ENCODE measurements at regions not wholly inside any gene's neighbourhood (a gene's known extent, or its start where the extent isn't known, plus 50 kb on each side); places are given as distances from the start of the nearest gene placed in this dataset.
"Not testable (repeated sequence)": the region's sequence is repeated elsewhere in the genome, so short reads cannot be mapped to it uniquely, and the experiment has no call there.

DNA sequence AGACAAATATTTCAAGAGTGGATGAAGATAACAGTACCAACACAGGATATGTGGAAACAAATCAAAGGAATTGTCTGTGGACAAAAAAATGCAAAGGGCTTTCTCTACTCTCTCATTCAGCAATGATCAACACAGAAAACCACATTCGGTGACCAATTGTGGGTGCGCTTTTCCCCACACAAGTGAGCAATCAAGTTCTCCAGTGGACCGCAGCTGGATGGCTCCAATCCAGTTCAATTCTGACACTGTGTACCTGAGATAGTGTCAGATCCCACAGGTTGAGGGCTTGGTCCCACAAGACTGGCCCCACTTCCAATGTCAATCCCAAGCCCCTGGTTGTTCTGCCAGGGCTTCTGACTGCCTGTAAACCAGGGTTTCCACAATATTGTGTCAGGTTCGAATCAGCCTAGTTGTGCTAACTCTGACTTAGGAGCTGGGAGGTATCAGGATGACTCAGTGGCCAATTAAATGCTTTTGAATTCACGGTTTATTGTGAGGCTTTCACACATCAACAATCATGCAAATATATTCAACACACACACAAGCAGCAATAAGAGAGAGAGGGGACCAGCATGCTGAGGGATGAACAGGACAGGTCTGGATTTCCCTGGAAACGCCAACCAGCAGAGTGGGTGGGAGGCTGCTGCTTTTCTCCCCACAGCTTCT, 87.0 kb upstream of the BTG3 start:
- Mint-ChIP-seq H3K9me3 (peaks cover 12% of the 10 kb centered on the region), H3K4me3 (no peak overlapping the region), H3K4me1 (ENCODE audit: low read depth) (peaks cover 8% of the 10 kb centered on the region), H3K27ac (no peak overlapping the region), H3K36me3 (ENCODE audit: low read depth) (no peaks in the 10 kb centered on the region), H3K27me3 (no peaks in the 10 kb centered on the region)
- no peak for DNase-seq

GRCh38 chr21:17697473-17697872, 84.8 kb upstream of the BTG3 start:
- H3K4me3 Mint-ChIP-seq, result no peak overlapping the region
- H3K9me3 Mint-ChIP-seq, result peaks cover 9% of the 10 kb centered on the region
- H3K4me1 Mint-ChIP-seq (ENCODE audit: low read depth), result peaks cover 11% of the 10 kb centered on the region

DNA sequence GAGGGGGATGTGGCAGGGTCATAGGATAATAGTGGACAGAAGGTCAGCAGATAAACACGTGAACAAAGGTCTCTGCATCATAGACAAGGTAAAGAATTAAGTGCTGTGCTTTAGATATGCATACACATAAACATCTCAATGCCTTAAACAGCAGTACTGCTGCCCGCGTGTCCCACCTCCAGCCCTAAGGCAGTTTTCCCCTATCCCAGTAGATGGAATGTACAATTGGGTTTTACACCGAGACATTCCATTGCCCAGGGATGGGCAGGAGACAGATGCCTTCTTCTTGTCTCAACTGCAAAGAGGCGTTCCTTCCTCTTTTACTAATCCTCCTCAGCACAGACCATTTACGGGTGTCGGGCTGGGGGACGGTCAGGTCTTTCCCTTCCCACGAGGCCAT, 81.7 kb upstream of the BTG3 start:
- H3K36me3 Mint-ChIP-seq (ENCODE audit: low read depth); H3K27ac Mint-ChIP-seq; H3K27me3 Mint-ChIP-seq; DNase-seq; H3K4me3 Mint-ChIP-seq; H3K9me3 Mint-ChIP-seq: not testable (repeated sequence)
- peaks cover 14% of the 10 kb centered on the region for H3K4me1 Mint-ChIP-seq (ENCODE audit: low read depth)

More at GRCh38 chr21:17697473-17697872, 84.8 kb upstream of the BTG3 start:
- no peak overlapping the region for H3K27ac Mint-ChIP-seq
- H3K27me3 Mint-ChIP-seq, result no peaks in the 10 kb centered on the region
- H3K36me3 Mint-ChIP-seq (ENCODE audit: low read depth), result no peaks in the 10 kb centered on the region
- no peak for DNase-seq

DNA sequence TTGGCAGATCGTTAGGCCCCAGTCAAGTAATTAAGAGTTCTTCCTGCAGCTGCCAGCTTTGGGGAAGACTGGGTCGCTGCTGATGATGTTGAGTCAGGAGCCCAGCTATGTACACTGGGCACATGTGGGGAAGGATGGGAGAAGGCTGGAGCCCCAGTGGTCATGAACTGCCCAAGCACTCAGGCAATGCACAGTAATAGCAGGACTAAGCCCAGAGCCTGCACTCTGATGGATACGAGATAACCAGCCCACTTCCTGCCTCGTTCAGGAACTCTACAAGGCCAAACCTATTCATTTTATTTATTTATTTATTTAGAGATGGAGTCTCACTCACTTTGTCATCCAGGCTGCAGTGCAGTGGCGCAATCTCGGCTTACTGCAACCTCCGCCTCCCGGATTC, 81.1 kb upstream of the BTG3 start:
- H3K27me3 Mint-ChIP-seq, result no peaks in the 10 kb centered on the region
- no peak for DNase-seq
- H3K4me3 Mint-ChIP-seq, result no peak overlapping the region
- H3K27ac Mint-ChIP-seq, result no peak overlapping the region
- H3K4me1 Mint-ChIP-seq (ENCODE audit: low read depth), result peaks cover 19% of the 10 kb centered on the region
- H3K36me3 Mint-ChIP-seq (ENCODE audit: low read depth), result no peaks in the 10 kb centered on the region
- H3K9me3 Mint-ChIP-seq, result peaks cover 9% of the 10 kb centered on the region

DNA sequence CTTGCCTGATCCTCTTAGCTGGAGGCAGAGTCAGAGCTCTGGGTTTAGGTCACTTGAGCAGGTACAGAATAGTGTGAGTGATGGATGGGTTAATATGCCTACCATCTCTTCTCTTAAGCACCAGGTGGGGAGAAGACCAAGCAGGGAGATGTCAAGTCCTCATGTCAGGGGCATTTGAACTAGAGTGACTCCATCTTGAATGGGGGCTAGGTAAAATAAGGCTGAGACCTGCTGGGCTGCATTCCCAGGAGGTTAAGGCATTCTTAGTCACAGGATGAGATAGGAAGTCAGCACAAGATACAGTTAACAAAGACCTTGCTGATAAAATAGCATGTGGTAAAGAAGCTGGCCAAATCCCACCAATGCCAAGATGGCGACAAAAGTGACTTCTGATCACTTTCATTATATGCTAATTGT, 77.4 kb upstream of the BTG3 start:
- H3K9me3 Mint-ChIP-seq, result peaks cover 7% of the 10 kb centered on the region
- no peaks in the 10 kb centered on the region for H3K27me3 Mint-ChIP-seq
- no peak overlapping the region for H3K4me3 Mint-ChIP-seq
- H3K27ac Mint-ChIP-seq, result no peak overlapping the region
- no peaks in the 10 kb centered on the region for H3K36me3 Mint-ChIP-seq (ENCODE audit: low read depth)
- H3K4me1 Mint-ChIP-seq (ENCODE audit: low read depth), result peaks cover 38% of the 10 kb centered on the region
- DNase-seq, result no peak

- no peaks in the 10 kb centered on the region for H3K36me3 Mint-ChIP-seq (ENCODE audit: low read depth)
- H3K4me3 Mint-ChIP-seq, result no peak overlapping the region
- H3K9me3 Mint-ChIP-seq, result peaks cover 9% of the 10 kb centered on the region
- H3K27me3 Mint-ChIP-seq, result no peaks in the 10 kb centered on the region
- peak; percentile 71 for DNase-seq
- H3K27ac Mint-ChIP-seq, result no peak overlapping the region
- H3K4me1 Mint-ChIP-seq (ENCODE audit: low read depth), result peaks cover 38% of the 10 kb centered on the region
Measured at GRCh38 chr21:17688912-17689874, 76.5 kb upstream of the BTG3 start.

DNA sequence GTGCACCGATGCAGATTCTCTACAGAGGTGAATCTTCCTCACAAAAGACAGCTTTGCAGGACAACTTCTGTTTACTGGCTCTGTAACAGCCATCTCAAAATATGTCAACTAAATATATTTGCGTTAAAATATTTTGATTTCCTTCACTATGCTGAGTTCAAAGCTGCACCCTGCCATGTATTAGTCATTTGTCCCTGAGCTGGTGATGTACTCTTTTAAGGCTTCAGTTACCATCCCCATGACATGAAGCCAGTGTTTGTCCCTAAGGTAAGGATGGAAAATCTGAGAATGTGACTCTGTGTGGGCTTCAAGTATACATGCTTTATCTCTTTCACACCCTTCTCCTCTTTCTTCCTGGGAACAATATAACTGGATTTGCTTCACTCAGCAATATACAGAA, 70.2 kb upstream of the BTG3 start:
- Mint-ChIP-seq H3K9me3 (peaks cover 9% of the 10 kb centered on the region), H3K27me3 (no peaks in the 10 kb centered on the region), H3K36me3 (ENCODE audit: low read depth) (no peaks in the 10 kb centered on the region), H3K27ac (no peak overlapping the region), H3K4me3 (no peak overlapping the region), H3K4me1 (ENCODE audit: low read depth) (peaks cover 28% of the 10 kb centered on the region)
- DNase-seq, result no peak

DNA sequence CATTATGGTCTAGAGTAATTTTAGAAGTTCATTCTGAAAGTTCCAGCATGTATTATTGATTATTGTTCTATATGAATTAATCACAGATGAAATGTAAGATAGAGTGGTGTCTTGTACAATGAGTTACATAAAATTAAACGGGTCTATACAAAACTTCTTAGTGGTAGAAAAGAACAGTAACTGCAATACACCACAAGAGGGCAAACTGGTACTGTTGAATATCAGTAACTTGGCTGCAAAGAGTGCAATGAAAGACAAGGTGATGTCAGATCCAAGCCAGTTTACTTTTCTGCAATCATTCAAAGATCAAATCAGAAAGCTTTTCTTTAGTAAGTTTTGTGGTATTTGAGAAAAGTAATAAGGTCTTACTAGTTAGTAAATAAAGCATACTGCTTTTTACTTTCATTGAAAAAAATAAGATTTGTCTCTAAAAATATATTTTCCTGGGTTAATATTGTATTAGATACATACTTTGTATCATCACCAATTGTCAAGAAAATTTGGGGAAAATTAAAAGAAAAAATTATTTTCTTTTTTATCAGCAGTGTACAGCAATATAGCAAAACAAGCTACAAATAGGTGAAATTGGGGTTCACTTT, 66.4 kb upstream of the BTG3 start:
- no peak for DNase-seq
- Mint-ChIP-seq H3K4me1 (ENCODE audit: low read depth) (peaks cover 8% of the 10 kb centered on the region), H3K4me3 (no peak overlapping the region), H3K36me3 (ENCODE audit: low read depth) (no peaks in the 10 kb centered on the region), H3K27ac (no peak overlapping the region), H3K9me3 (no peaks in the 10 kb centered on the region), H3K27me3 (no peaks in the 10 kb centered on the region)

GRCh38 chr21:17676930-17677329, 64.2 kb upstream of the BTG3 start:
- not testable (repeated sequence) for H3K36me3 Mint-ChIP-seq (ENCODE audit: low read depth); H3K4me3 Mint-ChIP-seq; H3K27ac Mint-ChIP-seq; DNase-seq; H3K4me1 Mint-ChIP-seq (ENCODE audit: low read depth); H3K27me3 Mint-ChIP-seq; H3K9me3 Mint-ChIP-seq

DNA sequence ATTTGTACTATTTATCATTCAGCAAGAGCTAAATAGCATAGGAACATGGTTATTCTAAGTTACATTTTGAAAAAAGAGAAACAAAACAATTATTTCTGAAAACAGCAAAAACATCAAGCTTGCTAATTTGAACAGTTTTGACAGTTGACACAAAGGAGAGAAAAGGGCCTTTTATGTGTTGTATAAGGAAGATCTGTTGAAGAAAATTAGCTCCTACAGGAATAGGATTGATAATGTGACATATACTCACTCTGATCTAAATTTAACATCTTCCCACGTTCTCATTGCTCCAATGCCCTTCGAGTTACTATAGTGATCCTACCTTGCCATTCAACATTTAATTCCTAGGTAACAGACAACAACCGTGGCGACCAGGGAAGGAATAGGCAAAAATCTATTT, 61.4 kb upstream of the BTG3 start:
- no peak overlapping the region for H3K27ac Mint-ChIP-seq
- H3K36me3 Mint-ChIP-seq (ENCODE audit: low read depth), result no peaks in the 10 kb centered on the region
- no peaks in the 10 kb centered on the region for H3K9me3 Mint-ChIP-seq

DNA sequence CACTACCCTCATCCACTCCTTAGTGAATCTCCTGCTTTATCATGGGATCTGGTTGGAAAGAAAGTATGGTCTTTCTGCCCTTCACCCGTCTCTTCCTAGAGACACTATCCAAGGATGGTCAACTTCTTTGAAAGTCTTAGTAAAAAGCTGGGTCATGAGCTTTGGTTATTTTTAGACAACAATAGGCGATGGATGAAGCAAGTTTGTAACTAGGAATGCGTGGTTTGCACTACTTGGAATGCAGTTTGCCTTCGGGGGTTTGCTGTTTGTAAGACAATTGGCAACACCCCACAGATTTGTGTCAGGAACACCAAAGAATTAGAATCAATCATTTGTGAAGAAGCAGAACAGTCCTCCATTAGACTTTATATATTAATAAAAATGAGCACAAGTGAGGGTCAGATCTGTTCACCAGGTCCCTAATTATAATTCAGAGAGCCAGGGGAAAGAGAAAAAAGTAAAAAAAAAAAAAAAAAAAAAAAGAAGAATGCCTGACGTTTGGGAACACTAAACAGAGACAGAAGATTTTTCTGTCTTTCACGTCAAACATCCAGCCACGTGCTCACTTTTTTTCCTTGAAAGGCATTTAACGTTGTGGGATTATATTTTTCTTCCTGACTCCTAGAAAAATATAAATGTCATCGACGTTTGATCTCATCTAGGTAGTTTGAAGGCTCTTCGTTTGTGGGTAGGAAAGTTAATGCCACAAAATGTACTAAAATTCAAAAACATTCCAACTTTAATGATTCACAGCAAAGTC, 60.7 kb upstream of the BTG3 start:
- no peak overlapping the region for H3K4me3 Mint-ChIP-seq
- H3K4me1 Mint-ChIP-seq (ENCODE audit: low read depth), result no peaks in the 10 kb centered on the region
- peaks cover 2% of the 10 kb centered on the region for H3K27me3 Mint-ChIP-seq
- no peaks in the 10 kb centered on the region for H3K9me3 Mint-ChIP-seq
- no peak for DNase-seq
- no peak overlapping the region for H3K27ac Mint-ChIP-seq
- no peaks in the 10 kb centered on the region for H3K36me3 Mint-ChIP-seq (ENCODE audit: low read depth)

More for the DNA sequence above, 61.4 kb upstream of the BTG3 start:
- Mint-ChIP-seq H3K4me3 (no peak overlapping the region), H3K27me3 (peaks cover 2% of the 10 kb centered on the region), H3K4me1 (ENCODE audit: low read depth) (no peaks in the 10 kb centered on the region)
- no peak for DNase-seq

DNA sequence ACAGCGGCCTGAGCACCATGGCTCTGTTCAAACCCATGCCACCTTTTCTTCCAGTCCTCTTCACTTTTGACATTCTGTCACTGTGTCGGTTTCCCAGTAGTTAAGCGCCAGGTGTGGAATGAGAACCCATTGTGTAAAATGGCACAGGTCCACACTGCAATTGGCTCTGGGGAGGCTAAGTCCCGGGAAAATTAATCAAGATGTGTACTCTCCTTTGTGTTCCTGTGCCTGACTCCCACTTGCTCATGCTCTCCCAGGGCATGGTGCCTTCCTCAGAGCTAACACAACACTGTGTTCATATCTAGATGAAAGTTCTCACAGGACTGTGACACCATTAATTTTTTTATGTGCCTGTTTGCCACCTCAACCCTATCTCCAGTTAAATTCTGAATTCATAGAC, 59.0 kb upstream of the BTG3 start:
- no peaks in the 10 kb centered on the region for H3K4me1 Mint-ChIP-seq (ENCODE audit: low read depth)
- no peak for DNase-seq
- H3K27me3 Mint-ChIP-seq, result peaks cover 2% of the 10 kb centered on the region
- H3K36me3 Mint-ChIP-seq (ENCODE audit: low read depth), result no peaks in the 10 kb centered on the region
- H3K27ac Mint-ChIP-seq, result no peak overlapping the region
- no peaks in the 10 kb centered on the region for H3K9me3 Mint-ChIP-seq
- no peak overlapping the region for H3K4me3 Mint-ChIP-seq

GRCh38 chr21:17668479-17669140, 55.9 kb upstream of the BTG3 start:
- no peaks in the 10 kb centered on the region for H3K27me3 Mint-ChIP-seq
- H3K36me3 Mint-ChIP-seq (ENCODE audit: low read depth), result no peaks in the 10 kb centered on the region
- H3K4me3 Mint-ChIP-seq, result no peak overlapping the region
- H3K4me1 Mint-ChIP-seq (ENCODE audit: low read depth), result peaks cover 7% of the 10 kb centered on the region
- H3K27ac Mint-ChIP-seq, result no peak overlapping the region
- no peaks in the 10 kb centered on the region for H3K9me3 Mint-ChIP-seq
- no peak for DNase-seq

GRCh38 chr21:17667256-17667655, 54.6 kb upstream of the BTG3 start:
- Mint-ChIP-seq H3K27ac (no peak overlapping the region), H3K4me3 (no peak overlapping the region), H3K4me1 (ENCODE audit: low read depth) (peaks cover 7% of the 10 kb centered on the region), H3K27me3 (peaks cover 2% of the 10 kb centered on the region), H3K9me3 (no peaks in the 10 kb centered on the region), H3K36me3 (ENCODE audit: low read depth) (no peaks in the 10 kb centered on the region)
- DNase-seq, result no peak
